KOPT-K1 (cell line): ENCODE measurements at regions not wholly inside any gene's neighbourhood (a gene's known extent, or its start where the extent isn't known, plus 50 kb on each side); places are given as distances from the start of the nearest gene placed in this dataset.
"Not testable (repeated sequence)": the region's sequence is repeated elsewhere in the genome, so short reads cannot be mapped to it uniquely, and the experiment has no call there.

ENCODE experiments used
- H3K27ac ChIP-seq: fragments of 200-600 bp; sonication (generic); 2 replicates; pipeline ENCODE4 v1.5.1; 2016; ENCODE audit warnings: antibody characterized with exemption, mild to moderate bottlenecking, low read depth, low read length; ENCODE audit not compliant: poor library complexity, severe bottlenecking
- H3K36me3 ChIP-seq: fragments of 200-600 bp; sonication (generic); 2 replicates; pipeline ENCODE4 v1.5.1; 2017; ENCODE audit warnings: antibody characterized with exemption, mild to moderate bottlenecking, low read length, moderate library complexity; ENCODE audit not compliant: insufficient read depth
- H3K9me3 ChIP-seq: fragments of 200-600 bp; sonication (generic); 2 replicates; pipeline ENCODE4 v1.5.1; 2017; ENCODE audit warnings: antibody characterized with exemption, low read length, mild to moderate bottlenecking; ENCODE audit not compliant: insufficient read depth, poor library complexity, severe bottlenecking

- Histone ChIP-seq H3K9me3 (no peaks in the 10 kb centered on the region), H3K27ac (no peak overlapping the region), H3K36me3 (no peaks in the 10 kb centered on the region)
Measured at GRCh38 chr18:38663270-38663669, 1097.7 kb upstream of the CELF4 start.

GRCh38 chr18:38654946-38655345, 1089.3 kb upstream of the CELF4 start:
- Histone ChIP-seq H3K9me3 (no peaks in the 10 kb centered on the region), H3K27ac (no peak overlapping the region), H3K36me3 (no peaks in the 10 kb centered on the region)

GRCh38 chr18:38651736-38652135, 1086.1 kb upstream of the CELF4 start:
- H3K27ac ChIP-seq, result no peak overlapping the region
- H3K36me3 ChIP-seq, result no peaks in the 10 kb centered on the region
- no peaks in the 10 kb centered on the region for H3K9me3 ChIP-seq

DNA sequence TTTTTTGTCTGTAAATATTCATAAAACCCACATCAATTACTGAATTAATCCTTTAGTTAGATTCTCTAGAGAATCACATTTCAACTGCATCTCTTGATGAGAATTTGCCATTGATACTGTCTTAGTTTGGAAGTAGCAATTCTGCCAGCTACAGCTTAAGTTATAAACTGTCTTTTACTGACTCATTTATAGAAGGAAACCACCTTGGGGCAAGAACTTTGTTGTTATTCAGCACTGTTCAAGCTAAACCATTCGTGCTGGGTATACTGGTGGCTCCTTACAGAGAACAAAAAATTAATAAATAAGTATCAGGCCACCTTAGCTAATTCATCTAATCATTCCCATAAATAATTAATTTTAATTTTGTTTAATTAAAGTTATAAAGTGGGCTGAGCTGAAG, 1082.6 kb upstream of the CELF4 start:
- Histone ChIP-seq H3K9me3 (no peaks in the 10 kb centered on the region), H3K27ac (no peak overlapping the region), H3K36me3 (no peaks in the 10 kb centered on the region)

DNA sequence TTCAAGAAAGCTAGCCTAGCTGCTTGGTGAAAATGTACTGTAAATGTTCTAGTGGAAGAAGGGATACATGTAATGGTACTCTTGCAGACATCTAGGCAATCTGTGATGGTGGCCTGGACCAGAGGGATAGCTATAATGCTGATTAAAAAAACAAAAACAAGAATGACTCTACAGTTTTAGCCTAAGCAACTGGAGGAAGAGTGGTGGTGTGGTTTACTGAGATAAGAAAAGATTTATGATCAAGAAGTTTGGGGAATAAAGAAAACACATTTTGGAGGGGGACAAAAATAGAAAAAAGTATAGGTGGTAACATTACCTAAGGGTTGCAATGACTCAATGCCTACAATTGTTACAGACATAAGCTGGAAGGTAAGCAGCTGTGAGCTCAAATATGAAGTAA, 1080.7 kb upstream of the CELF4 start:
- Histone ChIP-seq H3K27ac (no peak overlapping the region), H3K9me3 (no peaks in the 10 kb centered on the region), H3K36me3 (no peaks in the 10 kb centered on the region)

DNA sequence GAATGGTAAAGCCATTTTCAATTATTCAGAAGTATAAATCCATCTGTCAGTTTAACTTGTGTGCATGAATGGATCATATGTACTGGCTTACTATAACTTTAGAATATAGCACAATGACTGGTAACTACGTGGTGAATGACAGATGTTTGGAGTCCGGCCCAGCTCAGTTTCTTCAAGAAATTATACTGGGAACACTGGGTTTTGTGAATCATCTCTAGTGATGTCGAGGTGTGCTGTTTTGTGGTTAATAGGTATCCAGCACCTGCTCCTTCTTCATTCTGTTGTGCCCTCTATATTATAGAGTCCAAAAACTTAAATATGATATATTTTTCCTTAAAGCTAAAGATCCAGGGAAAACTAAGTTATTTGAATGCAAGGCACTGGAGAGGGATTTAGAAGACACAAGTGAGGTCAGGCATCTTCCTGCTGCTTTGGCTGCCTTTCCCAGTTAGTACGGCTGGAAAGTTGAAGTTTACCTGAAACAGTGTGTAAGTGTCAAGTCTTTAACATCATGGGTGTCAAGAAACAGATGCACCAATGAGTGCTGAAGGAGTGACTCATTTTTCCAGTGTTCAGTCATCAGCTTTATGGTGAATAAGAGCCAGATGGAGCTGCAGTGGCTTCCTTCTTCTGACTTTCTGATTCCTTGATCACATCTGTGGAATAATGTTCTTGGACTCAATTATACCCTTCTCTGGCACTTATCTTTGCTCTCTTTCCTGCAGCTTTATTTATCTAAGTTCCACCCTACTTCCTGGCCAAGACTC, 1079.5 kb upstream of the CELF4 start:
- Histone ChIP-seq H3K9me3 (no peaks in the 10 kb centered on the region), H3K27ac (no peak overlapping the region), H3K36me3 (no peaks in the 10 kb centered on the region)

DNA sequence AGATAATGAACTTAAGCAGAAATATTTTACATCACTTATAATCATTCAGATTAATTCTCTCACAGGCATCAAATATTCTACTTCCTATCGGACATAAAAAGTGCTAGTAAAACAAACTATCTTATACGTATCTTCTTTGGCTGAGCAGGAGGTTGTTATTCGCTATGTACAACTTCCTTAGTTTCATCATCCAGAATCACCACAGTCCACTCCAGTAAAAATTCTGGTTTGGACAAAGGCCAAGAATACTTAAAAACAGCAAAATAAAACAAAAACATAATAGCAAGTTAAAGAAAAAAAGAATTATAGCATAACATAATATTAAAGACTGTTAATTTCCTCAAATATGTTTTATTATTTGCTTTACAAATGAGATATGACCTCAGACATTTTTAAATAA, 1077.1 kb upstream of the CELF4 start:
- no peak overlapping the region for H3K27ac ChIP-seq
- peaks cover 7% of the 10 kb centered on the region for H3K9me3 ChIP-seq
- no peaks in the 10 kb centered on the region for H3K36me3 ChIP-seq

GRCh38 chr18:38639700-38640099, 1074.1 kb upstream of the CELF4 start:
- not testable (repeated sequence) for H3K36me3 ChIP-seq, H3K27ac ChIP-seq, H3K9me3 ChIP-seq

DNA sequence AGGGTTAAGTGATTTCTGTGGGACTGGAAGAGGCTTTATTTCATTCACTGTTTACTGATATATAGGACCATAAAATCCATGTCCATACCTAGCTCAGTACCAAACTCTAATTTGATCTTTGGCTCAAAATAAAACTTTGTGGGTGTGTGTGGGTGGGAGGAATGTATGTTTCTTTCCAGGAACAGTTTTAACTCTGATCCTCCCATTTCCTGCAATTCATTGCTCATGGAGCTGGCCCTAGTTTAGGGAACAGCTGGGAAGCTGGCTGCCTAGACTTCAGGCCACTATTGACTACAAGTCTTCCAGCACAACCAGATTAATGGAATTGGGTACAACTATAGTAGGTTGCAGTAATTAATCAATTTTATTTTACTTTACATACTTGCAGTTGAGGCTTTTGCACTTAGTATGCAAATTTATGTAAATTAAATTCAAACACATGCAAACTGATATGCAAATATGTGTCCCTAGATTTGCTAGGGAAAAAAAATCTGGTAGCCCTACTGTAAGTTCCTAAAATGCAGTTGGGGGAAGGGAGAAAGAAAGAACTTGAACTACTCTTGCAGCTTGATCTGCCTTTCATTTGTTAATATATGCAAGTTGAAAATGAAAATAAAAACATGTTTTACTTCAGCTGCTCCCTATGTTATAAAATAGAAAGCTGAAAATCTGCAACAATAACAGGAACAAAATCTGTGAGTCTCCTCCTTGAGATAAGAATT, 1070.3 kb upstream of the CELF4 start:
- H3K36me3 ChIP-seq, result no peaks in the 10 kb centered on the region
- H3K9me3 ChIP-seq, result peaks cover 7% of the 10 kb centered on the region
- no peak overlapping the region for H3K27ac ChIP-seq

- no peak overlapping the region for H3K27ac ChIP-seq
- H3K36me3 ChIP-seq, result no peaks in the 10 kb centered on the region
- peaks cover 3% of the 10 kb centered on the region for H3K9me3 ChIP-seq
Measured at GRCh38 chr18:38634117-38634516, 1068.5 kb upstream of the CELF4 start.

- H3K36me3 ChIP-seq, result no peaks in the 10 kb centered on the region
- H3K27ac ChIP-seq, result no peak overlapping the region
- no peaks in the 10 kb centered on the region for H3K9me3 ChIP-seq
Measured at GRCh38 chr18:38633333-38633732, 1067.7 kb upstream of the CELF4 start.

DNA sequence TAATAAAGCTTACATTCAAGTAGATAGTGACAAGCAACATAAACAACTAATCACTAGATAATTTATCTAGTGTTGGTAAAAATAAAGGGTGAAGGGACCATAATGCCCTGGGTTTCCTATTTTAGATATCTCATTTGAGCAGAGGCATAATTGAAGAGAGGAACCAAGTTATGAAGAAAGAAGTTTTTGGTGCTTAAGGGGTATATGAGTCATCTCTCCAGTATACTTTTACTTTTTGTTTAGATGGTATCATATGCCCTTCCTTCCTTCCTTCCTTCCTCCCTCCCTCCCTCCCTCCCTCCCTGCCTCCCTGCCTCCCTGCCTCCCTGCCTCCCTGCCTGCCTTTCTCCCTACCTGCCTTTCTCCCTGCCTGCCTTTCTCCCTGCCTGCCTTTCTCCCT, 1053.5 kb upstream of the CELF4 start:
- Histone ChIP-seq H3K36me3 (no peaks in the 10 kb centered on the region), H3K27ac (no peak overlapping the region), H3K9me3 (no peaks in the 10 kb centered on the region)

DNA sequence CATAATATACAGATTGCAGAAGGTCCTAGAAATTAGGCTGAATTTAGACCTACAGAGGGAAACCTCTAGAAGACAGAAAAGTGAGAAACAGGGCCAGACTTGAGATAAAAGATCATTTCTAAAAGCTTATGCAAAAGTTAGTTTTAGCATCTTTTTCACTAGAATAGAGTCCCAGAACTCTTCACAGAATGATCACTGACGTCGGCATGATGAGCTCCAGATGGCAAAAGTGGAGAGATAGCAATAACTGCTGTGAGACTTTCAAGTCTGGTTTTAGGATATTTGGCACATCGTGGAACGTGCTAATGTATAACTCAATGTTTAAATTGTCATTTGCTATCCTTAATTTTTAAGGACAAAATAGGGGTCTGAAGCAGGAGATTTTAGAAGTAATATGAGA, 1050.7 kb upstream of the CELF4 start:
- Histone ChIP-seq H3K9me3 (no peaks in the 10 kb centered on the region), H3K27ac (no peak overlapping the region), H3K36me3 (no peaks in the 10 kb centered on the region)

DNA sequence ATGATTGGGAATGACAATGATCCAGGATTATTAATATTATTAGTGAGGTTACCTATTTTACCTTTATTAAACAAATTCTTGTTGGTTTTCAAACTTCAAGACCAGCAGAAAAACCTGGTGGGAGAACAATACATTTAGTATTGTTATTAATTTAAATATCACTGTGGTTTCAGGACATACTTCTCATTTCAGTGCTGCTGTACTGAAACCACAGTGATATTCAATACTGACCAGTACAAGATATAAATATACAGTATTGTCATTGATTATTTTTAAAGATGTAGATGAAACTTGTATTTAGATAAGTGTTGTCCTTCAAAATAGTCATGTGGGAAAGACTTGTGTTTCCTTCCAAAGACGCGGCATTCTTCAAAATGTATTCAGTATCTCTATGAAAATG, 1047.3 kb upstream of the CELF4 start:
- Histone ChIP-seq H3K27ac (no peak overlapping the region), H3K9me3 (no peaks in the 10 kb centered on the region), H3K36me3 (no peaks in the 10 kb centered on the region)

- Histone ChIP-seq H3K9me3 (no peaks in the 10 kb centered on the region), H3K27ac (no peak overlapping the region), H3K36me3 (no peaks in the 10 kb centered on the region)
Measured at GRCh38 chr18:38611036-38611964, 1045.7 kb upstream of the CELF4 start.
